Endothelial cell of umbilical vein (primary cell): ENCODE measurements at regions not wholly inside any gene's neighbourhood (a gene's known extent, or its start where the extent isn't known, plus 50 kb on each side); places are given as distances from the start of the nearest gene placed in this dataset.
"Not testable (repeated sequence)": the region's sequence is repeated elsewhere in the genome, so short reads cannot be mapped to it uniquely, and the experiment has no call there.

Source experiments
- BruUV-seq: library from RNA; stranded (reverse); fragments of 400-500 nt; replicated peaks from 2 replicates; lab custom pipeline; 2021; lab: Mats Ljungman, UMichigan
- CTCF ChIA-PET: fragments of 300-600, 350-600 bp; sonication (Branson Sonifier 250); formaldehyde crosslinking; loops from one replicate; lab custom pipeline; 2021; ENCODE audit warnings: antibody characterized with exemption, inconsistent platforms; lab: Charles Lee
- POLR2A ChIA-PET: fragments of 300-600, 350-600 bp; sonication (Branson Sonifier 250); formaldehyde crosslinking; loops from one replicate; lab custom pipeline; 2021; ENCODE audit warnings: antibody characterized with exemption, inconsistent platforms; lab: Charles Lee
- DNase-seq: peaks from one replicate; pipeline ENCODE4 v3.0.0-alpha.2; 2011; ENCODE audit warnings: low read depth, low spot score
- FAIRE-seq: peaks from 2 replicates; lab custom pipeline; 2011; peaks lifted over from hg19 to GRCh38; lab: Jason Lieb, UNC
- H2AFZ ChIP-seq: 2 replicates; pipeline ENCODE4 v1.6.0; 2012; ENCODE audit warnings: low read depth, low read length, control low read depth, inconsistent platforms
- H3K27ac ChIP-seq: 2 replicates; pipeline ENCODE4 v1.5.1; 2011; ENCODE audit warnings: low read depth, mild to moderate bottlenecking, control low read depth, low read length, moderate library complexity; ENCODE audit not compliant: insufficient read depth
- H3K27me3 ChIP-seq, 2 experiments: 2 replicates each; pipeline versions ENCODE4 v1.6.0 to v1.6.1; 2011; ENCODE audit warnings: low read length in 2 of 2, mixed read lengths in 1 of 2; ENCODE audit not compliant: control insufficient read depth in 2 of 2, insufficient read depth in 2 of 2
- H3K36me3 ChIP-seq, 2 experiments: 2 replicates in 1 of 2; 3 replicates in 1 of 2; pipeline ENCODE4 v1.5.1; 2011; ENCODE audit warnings: low read length in 2 of 2, mild to moderate bottlenecking in 1 of 2, moderate library complexity in 1 of 2; ENCODE audit not compliant: control insufficient read depth in 2 of 2, insufficient read depth in 2 of 2; ENCODE audit errors: extremely low read depth in 1 of 2
- H3K4me1 ChIP-seq: 3 replicates; pipeline ENCODE4 v1.5.1; 2011; ENCODE audit warnings: mild to moderate bottlenecking, low read length; ENCODE audit not compliant: control insufficient read depth, insufficient read depth; ENCODE audit errors: extremely low read depth
- H3K4me2 ChIP-seq: 2 replicates; pipeline ENCODE4 v1.6.1; 2011; ENCODE audit warnings: low read length, control low read depth, mixed read lengths; ENCODE audit not compliant: insufficient read depth
- H3K4me3 ChIP-seq, 3 experiments: fragments of 200-600 bp in 1 of 3; sonication (generic), shearing (Covaris generic) in 1 of 3; replicated peaks in 1 of 3; 2 replicates each; pipeline ENCODE4 v1.5.1; 2011 to 2016; ENCODE audit warnings: control low read depth in 3 of 3, low read length in 3 of 3, mild to moderate bottlenecking in 2 of 3, inconsistent platforms in 1 of 3, low read depth in 1 of 3, moderate library complexity in 1 of 3; ENCODE audit not compliant: insufficient read depth in 1 of 3
- H3K79me2 ChIP-seq: 2 replicates; pipeline ENCODE4 v1.6.0; 2012; ENCODE audit warnings: low read length, inconsistent platforms; ENCODE audit not compliant: control insufficient read depth, insufficient read depth
- H3K9ac ChIP-seq: replicated peaks from 2 replicates; pipeline ENCODE3; 2011; ENCODE audit warnings: low read length, control low read depth; ENCODE audit not compliant: insufficient read depth; ENCODE audit errors: extremely low read depth
- H3K9me1 ChIP-seq: replicated peaks from 3 replicates; pipeline ENCODE4 v1.6.0; 2011; ENCODE audit warnings: mild to moderate bottlenecking, low read length; ENCODE audit not compliant: control insufficient read depth, insufficient read depth; ENCODE audit errors: extremely low read depth
- H3K9me3 ChIP-seq: replicated peaks from 2 replicates; pipeline ENCODE4 v1.5.1; 2012; ENCODE audit warnings: low read length, inconsistent platforms; ENCODE audit not compliant: control insufficient read depth, insufficient read depth
- H4K20me1 ChIP-seq: replicated peaks from 2 replicates; pipeline ENCODE3; 2011; ENCODE audit warnings: mild to moderate bottlenecking, low read length; ENCODE audit not compliant: control insufficient read depth, insufficient read depth; ENCODE audit errors: extremely low read depth
- CTCF ChIP-seq, 2 donors: IDR thresholded peaks; 1 replicate in 1 of 2; 2 replicates in 1 of 2; pipeline ENCODE4 v1.5.1; 2011; ENCODE audit warnings: low read length in 2 of 2, mild to moderate bottlenecking in 2 of 2, moderate library complexity in 2 of 2, control low read depth in 1 of 2, inconsistent platforms in 1 of 2, low read depth in 1 of 2; ENCODE audit not compliant: insufficient read depth in 1 of 2; ENCODE audit errors: extremely low read depth in 1 of 2
- EZH2 ChIP-seq: IDR thresholded peaks from 2 replicates; pipeline ENCODE4 v1.6.1; 2012; ENCODE audit warnings: borderline replicate concordance, low read depth, mild to moderate bottlenecking, moderate library complexity, low read length, inconsistent platforms; ENCODE audit not compliant: severe bottlenecking
- FOS ChIP-seq: IDR thresholded peaks from 2 replicates; pipeline ENCODE4 v1.6.1; 2011; ENCODE audit warnings: mild to moderate bottlenecking, low read length, moderate library complexity, borderline replicate concordance; ENCODE audit not compliant: insufficient read depth
- GATA2 ChIP-seq: IDR thresholded peaks from 2 replicates; pipeline ENCODE4 v1.7.0; 2011; ENCODE audit warnings: low read depth, mild to moderate bottlenecking, moderate library complexity, mixed read lengths, low read length; ENCODE audit not compliant: insufficient read length, insufficient read depth
- JUN ChIP-seq: IDR thresholded peaks from 2 replicates; pipeline ENCODE4 v1.6.1; 2011; ENCODE audit warnings: borderline replicate concordance, low read depth; ENCODE audit not compliant: insufficient read length, insufficient read depth
- MAX ChIP-seq: IDR thresholded peaks from 2 replicates; pipeline ENCODE4 v1.6.1; 2011; ENCODE audit not compliant: insufficient read depth, insufficient read length
- MYC ChIP-seq: IDR thresholded peaks from one replicate; pipeline ENCODE4 v1.6.1; 2011; ENCODE audit warnings: mild to moderate bottlenecking, low read depth, low read length
- POLR2A ChIP-seq: IDR thresholded peaks from 2 replicates; pipeline ENCODE4 v1.6.1; 2012; ENCODE audit warnings: low read depth, mild to moderate bottlenecking, control low read depth, low read length
- POLR2AphosphoS5 ChIP-seq: IDR thresholded peaks from 2 replicates; pipeline ENCODE4 v1.6.1; 2012; ENCODE audit warnings: low read depth, mild to moderate bottlenecking, control low read depth, low read length, moderate library complexity; ENCODE audit not compliant: insufficient read depth
- dilution Hi-C: fragments of 300-500 bp; cut with MboI; formaldehyde crosslinking; loops from one replicate; pipeline ENCODE4 v1.15.0; 2019; ENCODE audit warnings: low sequenced_read_pairs; ENCODE audit not compliant: extremely low pct_ligation_motif_present
- intact Hi-C: fragments of 100-400 bp; cut with micrococcal nuclease; formaldehyde crosslinking; loops from one replicate; pipeline ENCODE4 v1.10.0; 2022

- no peak for DNase-seq
- Histone ChIP-seq H3K27me3 (peaks cover 0 to 3% of the 10 kb centered on the region in 2 experiments), H3K27ac (no peak overlapping the region)
Measured at GRCh38 chr16:87048730-87049115, 268.5 kb downstream of the C16orf95 start.

GRCh38 chr16:87049216-87049615, 268.0 kb downstream of the C16orf95 start:
- H3K27ac ChIP-seq, H2AFZ ChIP-seq, H3K9me3 ChIP-seq, H3K9ac ChIP-seq, FAIRE-seq, H3K79me2 ChIP-seq, intact Hi-C loops, H3K9me1 ChIP-seq, H3K27me3 ChIP-seq, H3K36me3 ChIP-seq, H3K4me2 ChIP-seq, CTCF ChIA-PET, H4K20me1 ChIP-seq, DNase-seq, dilution Hi-C loops, POLR2A ChIA-PET, H3K4me3 ChIP-seq, BruUV-seq: not testable (repeated sequence)
- peaks cover 16% of the 10 kb centered on the region for H3K4me1 ChIP-seq

More at GRCh38 chr16:87048730-87049115, 268.5 kb downstream of the C16orf95 start:
- no peak for FAIRE-seq
- CTCF ChIA-PET = interaction anchor here (1.0 to 3.4 kb wide), 3 partner anchors 11 to 27 kb away, joined by 3 to 17 read pairs (median 3); no protein-coding TSS in a partner anchor
- Histone ChIP-seq H3K4me2 (no peak overlapping the region), H3K4me3 (no peak overlapping the region), H3K36me3 (no peaks in the 10 kb centered on the region), H3K9ac (no peak overlapping the region), H3K9me3 (no peaks in the 10 kb centered on the region), H3K4me1 (peaks cover 16% of the 10 kb centered on the region), H2AFZ (no peak overlapping the region), H3K9me1 (no peaks in the 10 kb centered on the region), H4K20me1 (no peaks in the 10 kb centered on the region), H3K79me2 (no peaks in the 10 kb centered on the region)
- BruUV-seq = no TSS peak
- TF ChIP-seq FOS (no peak), POLR2AphosphoS5 (no peak), MAX (no peak), GATA2 (no peak), JUN (no peak), CTCF (IDR thresholded peaks at IDR 0.05; ENCODE audit: extremely low read depth in 1 of 2, insufficient read depth in 1 of 2, low read depth in 1 of 2, low read length in 2 of 2) (no peak), EZH2 (no peak), POLR2A (no peak), MYC (no peak)
- POLR2A ChIA-PET = no interaction called here
- dilution Hi-C loops = no loop called here
- intact Hi-C loops = no loop called here
